Neural cell (in vitro differentiated cells): ENCODE measurements at regions not wholly inside any gene's neighbourhood (a gene's known extent, or its start where the extent isn't known, plus 50 kb on each side); places are given as distances from the start of the nearest gene placed in this dataset.

Experiments
- EP300 ChIP-seq: fragments of 450-650 bp; conservative IDR thresholded peaks from 2 replicates; pipeline ENCODE4 v1.6.1; 2014; ENCODE audit warnings: antibody characterized with exemption, mild to moderate bottlenecking, moderate library complexity; ENCODE audit not compliant: poor library complexity, severe bottlenecking
- EZH2 ChIP-seq: fragments of 200-600, 300-800 bp; shearing (Covaris generic), sonication (generic); IDR thresholded peaks from 2 replicates; pipeline ENCODE4 v1.6.1; 2014; ENCODE audit warnings: antibody characterized with exemption, low read length, borderline replicate concordance, mild to moderate bottlenecking; ENCODE audit not compliant: insufficient read depth, poor library complexity, severe bottlenecking
- POLR2AphosphoS5 ChIP-seq: IDR thresholded peaks from 2 replicates; pipeline ENCODE4 v1.6.1; 2012
- TF ChIP-seq, protein P1 (sequence below): fragments of 450-650 bp; IDR thresholded peaks from 2 replicates; pipeline ENCODE4 v1.5.1; 2014; ENCODE audit warnings: antibody characterized with exemption, mild to moderate bottlenecking, moderate library complexity; ENCODE audit not compliant: poor library complexity, severe bottlenecking

DNA sequence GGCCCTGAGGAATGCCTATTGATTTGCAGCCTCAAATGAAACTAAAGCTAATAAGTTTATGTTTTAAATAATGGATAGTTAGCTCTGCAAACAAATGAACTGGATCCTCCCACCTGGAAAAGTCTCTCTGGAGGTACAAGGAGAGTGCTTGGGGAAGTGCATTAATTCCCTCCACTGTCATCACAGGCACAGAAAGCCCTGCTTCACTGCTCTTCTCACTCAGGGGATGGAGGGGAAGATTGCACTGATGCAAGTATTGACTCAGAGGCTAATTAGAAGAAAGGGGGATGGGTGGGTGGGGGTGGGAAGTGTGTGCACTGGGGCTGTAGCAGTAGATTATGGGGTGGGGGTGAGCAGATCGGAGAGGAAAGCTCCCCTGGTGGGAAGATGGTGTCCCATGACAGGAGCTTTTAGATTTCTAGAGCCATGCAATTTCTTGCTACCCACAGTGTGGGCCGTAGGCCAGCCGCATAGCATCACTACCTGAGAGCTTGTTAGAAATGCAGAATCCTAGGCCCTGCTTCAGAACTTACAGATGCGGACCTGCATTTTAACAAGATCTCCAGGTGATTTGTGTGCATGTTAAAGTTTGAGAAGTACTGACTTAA lies 163.9 kb downstream of the HIPK3 start:
- TF ChIP-seq, protein P1, sequence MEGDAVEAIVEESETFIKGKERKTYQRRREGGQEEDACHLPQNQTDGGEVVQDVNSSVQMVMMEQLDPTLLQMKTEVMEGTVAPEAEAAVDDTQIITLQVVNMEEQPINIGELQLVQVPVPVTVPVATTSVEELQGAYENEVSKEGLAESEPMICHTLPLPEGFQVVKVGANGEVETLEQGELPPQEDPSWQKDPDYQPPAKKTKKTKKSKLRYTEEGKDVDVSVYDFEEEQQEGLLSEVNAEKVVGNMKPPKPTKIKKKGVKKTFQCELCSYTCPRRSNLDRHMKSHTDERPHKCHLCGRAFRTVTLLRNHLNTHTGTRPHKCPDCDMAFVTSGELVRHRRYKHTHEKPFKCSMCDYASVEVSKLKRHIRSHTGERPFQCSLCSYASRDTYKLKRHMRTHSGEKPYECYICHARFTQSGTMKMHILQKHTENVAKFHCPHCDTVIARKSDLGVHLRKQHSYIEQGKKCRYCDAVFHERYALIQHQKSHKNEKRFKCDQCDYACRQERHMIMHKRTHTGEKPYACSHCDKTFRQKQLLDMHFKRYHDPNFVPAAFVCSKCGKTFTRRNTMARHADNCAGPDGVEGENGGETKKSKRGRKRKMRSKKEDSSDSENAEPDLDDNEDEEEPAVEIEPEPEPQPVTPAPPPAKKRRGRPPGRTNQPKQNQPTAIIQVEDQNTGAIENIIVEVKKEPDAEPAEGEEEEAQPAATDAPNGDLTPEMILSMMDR, result no peak
- TF ChIP-seq POLR2AphosphoS5 (no peak), EP300 (no peak), EZH2 (no peak)
